HL-60 (cell line): ENCODE measurements at regions not wholly inside any gene's neighbourhood (a gene's known extent, or its start where the extent isn't known, plus 50 kb on each side); places are given as distances from the start of the nearest gene placed in this dataset.

Experiments
- DNase-seq, 2 experiments: peaks; one replicate each; pipeline ENCODE4 v3.0.0-alpha.2; 2010 to 2020; ENCODE audit warnings: low read depth in 1 of 2, low spot score in 1 of 2
- H3K27ac ChIP-seq: fragments of 250-450 bp; sonication (Bioruptor Pico); replicated peaks from 2 replicates; pipeline ENCODE4 v1.5.1; 2020; ENCODE audit warnings: mild to moderate bottlenecking, moderate library complexity
- H3K27me3 ChIP-seq: fragments of 250-450 bp; sonication (Bioruptor Pico); 2 replicates; pipeline ENCODE4 v1.5.1; 2021; ENCODE audit warnings: mild to moderate bottlenecking, moderate library complexity; ENCODE audit not compliant: insufficient read depth, poor library complexity, severe bottlenecking
- H3K4me3 ChIP-seq: replicated peaks from 2 replicates; pipeline ENCODE4 v1.5.1; 2011; ENCODE audit warnings: mild to moderate bottlenecking, control low read depth, low read length; ENCODE audit not compliant: insufficient read depth
- CTCF ChIP-seq: IDR thresholded peaks from one replicate; pipeline ENCODE4 v1.5.1; 2011; ENCODE audit warnings: low read length, control low read depth, inconsistent platforms; ENCODE audit not compliant: insufficient read depth
- GABPA ChIP-seq: IDR thresholded peaks from 2 replicates; pipeline ENCODE4 v1.6.1; 2012; ENCODE audit warnings: low read depth
- POLR2AphosphoS5 ChIP-seq: IDR thresholded peaks from 2 replicates; pipeline ENCODE4 v1.6.1; 2012; ENCODE audit warnings: low read depth
- REST ChIP-seq: IDR thresholded peaks from 2 replicates; pipeline ENCODE4 v1.6.1; 2012; ENCODE audit warnings: low read depth; ENCODE audit not compliant: insufficient replicate concordance
- SPI1 ChIP-seq: IDR thresholded peaks from 2 replicates; pipeline ENCODE4 v1.6.1; 2012; ENCODE audit warnings: low read depth, mild to moderate bottlenecking, borderline replicate concordance

DNA sequence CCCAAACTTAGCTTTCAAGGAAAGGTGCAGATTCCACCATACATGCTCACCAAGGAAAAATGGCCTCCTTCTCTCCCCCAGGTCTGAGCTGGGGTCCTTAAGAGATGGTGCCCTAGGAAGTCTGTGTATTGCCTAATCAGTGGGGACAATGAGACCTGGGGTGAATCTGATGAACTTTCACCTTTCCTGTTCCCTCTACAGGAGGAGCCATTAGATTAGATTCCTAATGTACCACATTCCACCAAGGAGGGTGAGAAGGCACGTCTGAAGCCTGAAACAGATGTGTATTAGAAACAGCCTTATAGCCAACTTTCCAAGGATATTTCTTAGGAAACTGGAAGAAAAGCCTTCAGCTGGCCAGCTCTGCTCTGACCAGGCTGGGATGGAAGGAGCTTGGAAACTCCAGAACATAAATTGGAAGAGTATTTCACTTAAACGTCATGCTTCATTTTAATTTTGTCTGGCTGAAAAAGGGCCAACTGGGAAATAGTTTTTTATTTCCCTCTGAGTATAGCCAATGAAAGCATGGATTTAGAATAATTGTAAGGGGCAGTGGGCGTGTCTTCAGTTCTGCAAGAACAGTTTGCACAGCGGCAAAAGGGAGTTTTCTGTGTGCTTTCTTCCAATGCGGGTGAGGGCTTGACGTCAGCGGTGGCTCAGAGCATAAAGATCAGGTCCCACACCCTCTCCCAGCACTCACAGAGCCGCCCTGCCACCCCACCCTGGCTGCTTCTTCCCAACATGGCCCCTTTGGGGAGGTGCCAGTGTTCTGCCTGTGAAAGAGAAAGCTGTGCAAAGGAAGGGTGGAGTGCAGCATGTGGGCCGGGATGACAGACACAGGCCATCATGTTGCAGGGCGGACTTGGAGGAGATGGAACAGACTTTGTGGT, 210.9 kb downstream of the ESM1 start:
- DNase-seq = no peak
- Histone ChIP-seq H3K27me3 (no peaks in the 10 kb centered on the region), H3K27ac (no peak overlapping the region), H3K4me3 (no peak overlapping the region)
- TF ChIP-seq SPI1 (no peak), REST (no peak), POLR2AphosphoS5 (no peak), CTCF (no peak), GABPA (no peak)

DNA sequence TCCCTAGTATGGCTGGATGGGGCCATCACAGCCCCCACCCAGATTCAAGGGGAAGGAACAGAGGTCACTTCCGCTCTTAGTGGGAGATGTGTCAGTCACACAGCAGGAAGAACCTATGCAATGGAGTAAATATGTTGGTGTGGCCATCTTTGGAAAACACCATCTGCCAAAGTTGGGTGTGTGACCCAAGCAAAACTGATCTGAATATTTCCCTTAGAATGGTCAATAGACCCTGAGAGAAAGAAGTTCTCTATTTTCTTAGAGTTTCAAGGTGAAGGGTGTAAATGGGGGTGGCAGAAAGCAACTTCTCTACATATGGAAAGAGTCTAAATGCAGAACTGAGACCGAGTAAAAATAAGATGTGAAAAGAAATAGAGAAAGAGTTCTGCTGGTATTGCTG, 212.7 kb downstream of the ESM1 start:
- DNase-seq = no peak
- no peak overlapping the region for H3K27ac ChIP-seq
- H3K4me3 ChIP-seq = no peak overlapping the region
- TF ChIP-seq SPI1 (no peak), CTCF (no peak), REST (no peak), POLR2AphosphoS5 (no peak), GABPA (no peak)
- H3K27me3 ChIP-seq = no peaks in the 10 kb centered on the region

DNA sequence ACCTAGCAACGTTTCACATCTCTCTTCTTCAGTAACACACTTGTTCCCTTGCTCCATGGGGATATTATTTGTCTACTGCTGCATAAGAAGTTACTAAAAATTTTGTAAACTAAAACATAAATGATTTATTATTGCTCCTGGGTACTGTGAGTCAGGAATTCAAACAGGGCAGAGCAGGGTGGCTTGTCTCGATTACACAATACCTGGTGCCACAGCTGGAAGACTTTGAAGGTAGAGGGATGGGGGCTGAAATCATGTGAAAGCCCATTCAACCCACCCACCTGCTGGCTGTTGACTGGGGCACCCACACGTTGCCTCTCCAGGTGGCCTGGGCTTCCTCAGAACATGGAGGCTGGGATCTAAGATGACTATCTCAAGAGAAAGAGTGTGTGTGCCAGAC, 213.2 kb downstream of the ESM1 start:
- DNase-seq = no peak
- H3K27me3 ChIP-seq = no peaks in the 10 kb centered on the region
- no peak overlapping the region for H3K27ac ChIP-seq
- TF ChIP-seq GABPA = no peak
- H3K4me3 ChIP-seq = no peak overlapping the region

DNA sequence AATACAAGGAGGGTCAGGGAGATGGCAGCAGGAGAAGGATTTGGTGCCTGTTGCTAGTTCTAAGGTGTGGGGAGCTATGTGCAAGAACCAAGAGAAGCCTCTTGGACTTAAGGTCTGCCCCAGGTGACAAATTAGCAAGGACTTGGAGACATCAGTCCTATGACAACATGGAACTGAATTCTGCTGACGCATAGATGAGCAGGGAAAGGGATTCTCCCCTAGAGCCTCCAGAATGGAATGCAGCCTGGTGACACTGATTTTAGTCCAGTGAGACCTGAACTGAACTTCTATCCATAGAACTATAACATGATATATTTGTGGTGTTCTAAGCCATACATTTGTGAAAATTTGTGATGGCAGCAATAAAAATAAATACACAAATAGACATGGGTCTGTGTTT, 215.6 kb downstream of the ESM1 start:
- H3K27me3 ChIP-seq = no peaks in the 10 kb centered on the region
- H3K4me3 ChIP-seq = no peak overlapping the region
- no peak overlapping the region for H3K27ac ChIP-seq
- no peak for TF ChIP-seq POLR2AphosphoS5
- no peak for TF ChIP-seq GABPA
- TF ChIP-seq SPI1 = no peak
- no peak for TF ChIP-seq CTCF
- no peak for TF ChIP-seq REST
- no peak for DNase-seq
